H9 (cell line): ENCODE measurements at regions not wholly inside any gene's neighbourhood (a gene's known extent, or its start where the extent isn't known, plus 50 kb on each side); places are given as distances from the start of the nearest gene placed in this dataset.

ENCODE experiments used
- DNase-seq: peaks from one replicate; pipeline ENCODE4 v3.0.0-alpha.2; 2017
- H2AFZ ChIP-seq: one replicate; pipeline ENCODE4 v1.6.1; 2013; ENCODE audit warnings: mild to moderate bottlenecking, low read length, control low read depth, moderate library complexity
- H2AK5ac ChIP-seq: 2 replicates; pipeline ENCODE4 v1.6.1; 2013; ENCODE audit warnings: low read length, control low read depth, mixed read lengths; ENCODE audit not compliant: insufficient read length
- H2BK120ac ChIP-seq: one replicate; pipeline ENCODE4 v1.6.1; 2013; ENCODE audit warnings: low read depth, mild to moderate bottlenecking, low read length, control low read depth, inconsistent platforms; ENCODE audit not compliant: poor library complexity, severe bottlenecking
- H2BK12ac ChIP-seq: 2 replicates; pipeline ENCODE4 v1.6.1; 2013; ENCODE audit warnings: low read length, control low read depth, mixed read lengths, low read depth; ENCODE audit not compliant: insufficient read length
- H2BK15ac ChIP-seq: 2 replicates; pipeline ENCODE4 v1.6.1; 2013; ENCODE audit warnings: low read depth, low read length, control low read depth
- H2BK20ac ChIP-seq: one replicate; pipeline ENCODE4 v1.6.1; 2013; ENCODE audit warnings: low read depth, mild to moderate bottlenecking, low read length, control low read depth, inconsistent platforms; ENCODE audit not compliant: poor library complexity, severe bottlenecking
- H2BK5ac ChIP-seq: 2 replicates; pipeline ENCODE4 v1.6.1; 2013; ENCODE audit warnings: low read length, control low read depth, mixed read lengths; ENCODE audit not compliant: insufficient read length
- H3K14ac ChIP-seq: 2 replicates; pipeline ENCODE4 v1.6.1; 2013; ENCODE audit warnings: low read length, control low read depth; ENCODE audit not compliant: insufficient read depth
- H3K18ac ChIP-seq: 2 replicates; pipeline ENCODE4 v1.6.1; 2013; ENCODE audit warnings: low read depth, mild to moderate bottlenecking, mixed read lengths, low read length, control low read depth; ENCODE audit not compliant: insufficient read length
- H3K23ac ChIP-seq: 2 replicates; pipeline ENCODE4 v1.6.1; 2013; ENCODE audit warnings: low read length, control low read depth, mixed read lengths, low read depth; ENCODE audit not compliant: insufficient read length
- H3K23me2 ChIP-seq: 2 replicates; pipeline ENCODE4 v1.6.1; 2013; ENCODE audit warnings: low read depth, mild to moderate bottlenecking, mixed read lengths, low read length, control low read depth; ENCODE audit not compliant: insufficient read length, poor library complexity, severe bottlenecking
- H3K27ac ChIP-seq: 2 replicates; pipeline ENCODE4 v1.5.1; 2013; ENCODE audit warnings: low read length, control low read depth, mixed read lengths, low read depth; ENCODE audit not compliant: insufficient read length
- H3K27me3 ChIP-seq: 2 replicates; pipeline ENCODE4 v1.6.1; 2013; ENCODE audit warnings: low read length, control low read depth, inconsistent platforms; ENCODE audit not compliant: insufficient read depth
- H3K4ac ChIP-seq: 2 replicates; pipeline ENCODE4 v1.6.1; 2013; ENCODE audit warnings: low read depth, mild to moderate bottlenecking, control low read depth, inconsistent platforms, low read length, moderate library complexity
- H3K4me1 ChIP-seq: 2 replicates; pipeline ENCODE4 v1.6.1; 2013; ENCODE audit warnings: low read length, control low read depth, inconsistent platforms; ENCODE audit not compliant: insufficient read depth
- H3K4me2 ChIP-seq: 2 replicates; pipeline ENCODE4 v1.6.1; 2013; ENCODE audit warnings: low read length, control low read depth, mixed read lengths; ENCODE audit not compliant: insufficient read length, insufficient read depth
- H3K56ac ChIP-seq: 2 replicates; pipeline ENCODE4 v1.6.1; 2013; ENCODE audit warnings: low read depth, mild to moderate bottlenecking, mixed read lengths, low read length, control low read depth; ENCODE audit not compliant: insufficient read length
- H3K79me1 ChIP-seq: 2 replicates; pipeline ENCODE4 v1.6.1; 2013; ENCODE audit warnings: low read depth, mild to moderate bottlenecking, moderate library complexity, low read length, control low read depth, inconsistent platforms; ENCODE audit not compliant: insufficient read depth, poor library complexity, severe bottlenecking
- H3K79me2 ChIP-seq: 2 replicates; pipeline ENCODE4 v1.6.1; 2013; ENCODE audit warnings: low read length, control low read depth, inconsistent platforms; ENCODE audit not compliant: insufficient read depth
- H3K9ac ChIP-seq: 2 replicates; pipeline ENCODE4 v1.6.1; 2013; ENCODE audit warnings: low read length, control low read depth, mixed read lengths; ENCODE audit not compliant: insufficient read length; ENCODE audit errors: extremely low read depth
- H3K9me3 ChIP-seq: one replicate; pipeline ENCODE4 v1.6.1; 2013; ENCODE audit warnings: low read depth, low read length, inconsistent platforms; ENCODE audit not compliant: control insufficient read depth
- H3T11ph ChIP-seq: one replicate; pipeline ENCODE4 v1.6.1; 2013; ENCODE audit warnings: mild to moderate bottlenecking, low read length, control low read depth, inconsistent platforms
- H4K20me1 ChIP-seq: one replicate; pipeline ENCODE4 v1.6.1; 2013; ENCODE audit not compliant: control insufficient read depth, insufficient read length, insufficient read depth
- H4K5ac ChIP-seq: 2 replicates; pipeline ENCODE4 v1.6.1; 2013; ENCODE audit warnings: low read depth, mild to moderate bottlenecking, mixed read lengths, low read length, control low read depth; ENCODE audit not compliant: insufficient read length
- H4K8ac ChIP-seq: replicated peaks from 2 replicates; pipeline ENCODE4 v1.6.1; 2013; ENCODE audit warnings: low read length, control low read depth, mixed read lengths, low read depth; ENCODE audit not compliant: insufficient read length
- H4K91ac ChIP-seq: 2 replicates; pipeline ENCODE4 v1.6.1; 2013; ENCODE audit warnings: low read depth, mild to moderate bottlenecking, moderate library complexity, mixed read lengths, low read length, control low read depth; ENCODE audit not compliant: insufficient read length
- H3K27ac Mint-ChIP-seq, 3 experiments: 2 replicates in 2 of 3; 3 replicates in 1 of 3; pipeline ENCODE4 v1.8.0; 2020 to 2021; ENCODE audit warnings: mixed read lengths in 3 of 3, mild to moderate bottlenecking in 1 of 3, moderate library complexity in 1 of 3
- H3K27me3 Mint-ChIP-seq: 2 replicates; pipeline ENCODE4 v1.8.0; 2021; ENCODE audit warnings: low read depth, mild to moderate bottlenecking, moderate library complexity, mixed read lengths
- H3K36me3 Mint-ChIP-seq, 3 experiments: 2 replicates in 2 of 3; 3 replicates in 1 of 3; pipeline ENCODE4 v1.8.0; 2020 to 2021; ENCODE audit warnings: low read depth in 3 of 3, mixed read lengths in 3 of 3; ENCODE audit not compliant: insufficient read depth in 1 of 3
- H3K4me1 Mint-ChIP-seq, 2 experiments: 2 replicates each; pipeline ENCODE4 v1.8.0; 2020; ENCODE audit warnings: mixed read lengths in 2 of 2
- H3K4me3 Mint-ChIP-seq, 2 experiments: 2 replicates in 1 of 2; 3 replicates in 1 of 2; pipeline ENCODE4 v1.8.0; 2020 to 2021; ENCODE audit warnings: mild to moderate bottlenecking in 2 of 2, mixed read lengths in 2 of 2, moderate library complexity in 1 of 2
- H3K9me3 Mint-ChIP-seq, 2 experiments: 2 replicates in 1 of 2; 3 replicates in 1 of 2; pipeline ENCODE4 v1.8.0; 2020; ENCODE audit warnings: mild to moderate bottlenecking in 2 of 2, mixed read lengths in 2 of 2, moderate library complexity in 1 of 2
- WGBS: extraction: QIAGEN DNeasy Blood & Tissue Kit; methylation state at CpG from one replicate; pipeline ENCODE4 v1.1.7; 2013; ENCODE audit warnings: missing lambda C conversion rate, low lambda C conversion rate, mixed read lengths; ENCODE audit not compliant: insufficient read length; ENCODE audit errors: extremely low coverage; 5-methylcytosine and 5-hydroxymethylcytosine counted together
- TF ChIP-seq, protein P1 (sequence below): fragments of 200-600 bp; sonication (generic); conservative IDR thresholded peaks from 3 replicates; pipeline ENCODE4 v1.8.0; 2021; ENCODE audit warnings: antibody characterized with exemption, mild to moderate bottlenecking

DNA sequence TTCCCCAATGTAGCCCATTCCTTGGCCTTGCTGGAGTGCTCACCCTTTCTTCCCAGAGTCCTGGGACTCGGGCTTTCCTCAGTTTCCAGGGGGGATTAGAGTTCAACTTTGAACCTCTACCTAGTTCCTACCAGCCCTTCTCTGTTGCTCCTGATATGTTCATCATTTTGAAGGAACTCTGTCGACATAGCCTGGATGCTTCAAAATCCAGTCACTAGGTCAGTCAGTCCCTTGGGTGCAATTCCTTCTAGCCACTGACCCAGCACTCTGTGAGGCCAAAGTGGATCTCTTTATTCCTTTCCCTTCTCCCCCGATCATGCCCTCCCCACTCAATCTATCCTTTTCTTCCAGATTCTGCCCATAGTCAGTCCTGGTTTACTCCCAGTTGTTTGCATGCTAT lies 72.3 kb upstream of the TMCC3 start:
- no CpG with 5 or more reads among the region's 3 CpGs for WGBS

More for the DNA sequence above, 72.3 kb upstream of the TMCC3 start:
- Histone ChIP-seq H4K5ac (no peak overlapping the region), H3K27me3 (no peaks in the 10 kb centered on the region), H3K14ac (no peak overlapping the region), H3K56ac (no peak overlapping the region), H2AFZ (no peak overlapping the region), H3T11ph (no peak overlapping the region), H3K23me2 (no peaks in the 10 kb centered on the region), H2BK12ac (no peak overlapping the region), H2BK15ac (no peak overlapping the region), H2BK5ac (no peak overlapping the region), H3K27ac (no peak overlapping the region), H3K79me2 (no peaks in the 10 kb centered on the region), H3K4me1 (peaks cover 5% of the 10 kb centered on the region; the same call in 1 of the 2 replicates), H4K91ac (no peak overlapping the region), H3K18ac (no peak overlapping the region), H2BK20ac (no peak overlapping the region), H2BK120ac (no peak overlapping the region), H3K23ac (no peak overlapping the region), H3K9ac (no peak overlapping the region), H3K4me2 (no peak overlapping the region), H3K79me1 (no peaks in the 10 kb centered on the region), H2AK5ac (no peak overlapping the region), H3K4ac (no peak overlapping the region), H4K8ac (no peak overlapping the region), H3K9me3 (no peaks in the 10 kb centered on the region), H4K20me1 (no peaks in the 10 kb centered on the region)
- peaks cover 0 to 10% (median 0%) of the 10 kb centered on the region in 3 experiments; a peak in 3 of 7 replicates for H3K36me3 Mint-ChIP-seq
- no peak overlapping the region for H3K27ac Mint-ChIP-seq
- H3K4me1 Mint-ChIP-seq: peaks cover 11 to 15% of the 10 kb centered on the region in 2 experiments
- H3K27me3 Mint-ChIP-seq: no peaks in the 10 kb centered on the region
- H3K9me3 Mint-ChIP-seq: peaks cover 5 to 7% of the 10 kb centered on the region in 2 experiments; a peak in 4 of 5 replicates
- no peak overlapping the region for H3K4me3 Mint-ChIP-seq
- TF ChIP-seq, protein P1, sequence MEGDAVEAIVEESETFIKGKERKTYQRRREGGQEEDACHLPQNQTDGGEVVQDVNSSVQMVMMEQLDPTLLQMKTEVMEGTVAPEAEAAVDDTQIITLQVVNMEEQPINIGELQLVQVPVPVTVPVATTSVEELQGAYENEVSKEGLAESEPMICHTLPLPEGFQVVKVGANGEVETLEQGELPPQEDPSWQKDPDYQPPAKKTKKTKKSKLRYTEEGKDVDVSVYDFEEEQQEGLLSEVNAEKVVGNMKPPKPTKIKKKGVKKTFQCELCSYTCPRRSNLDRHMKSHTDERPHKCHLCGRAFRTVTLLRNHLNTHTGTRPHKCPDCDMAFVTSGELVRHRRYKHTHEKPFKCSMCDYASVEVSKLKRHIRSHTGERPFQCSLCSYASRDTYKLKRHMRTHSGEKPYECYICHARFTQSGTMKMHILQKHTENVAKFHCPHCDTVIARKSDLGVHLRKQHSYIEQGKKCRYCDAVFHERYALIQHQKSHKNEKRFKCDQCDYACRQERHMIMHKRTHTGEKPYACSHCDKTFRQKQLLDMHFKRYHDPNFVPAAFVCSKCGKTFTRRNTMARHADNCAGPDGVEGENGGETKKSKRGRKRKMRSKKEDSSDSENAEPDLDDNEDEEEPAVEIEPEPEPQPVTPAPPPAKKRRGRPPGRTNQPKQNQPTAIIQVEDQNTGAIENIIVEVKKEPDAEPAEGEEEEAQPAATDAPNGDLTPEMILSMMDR: no peak
- DNase-seq: no peak
